ENCODE measurements at regions not wholly inside any gene's neighbourhood (a gene's known extent, or its start where the extent isn't known, plus 50 kb on each side); places are given as distances from the start of the nearest gene placed in this dataset.

GRCh38 chr13:74388626-74389025 is 254.4 kb upstream of the KLF12 start:
- H3K9me3 ChIP-seq (ENCODE audit: control insufficient read depth in 2 of 2, insufficient read depth in 1 of 2, low read depth in 1 of 2, low read length in 1 of 2), result peaks cover 0 to 6% of the 10 kb centered on the region in 2 donors
- no peaks in the 10 kb centered on the region for H3K4me1 ChIP-seq (ENCODE audit: control insufficient read depth in 3 of 3, insufficient read depth in 2 of 3, low read depth in 1 of 3, low read length in 2 of 3)
- H3K27me3 ChIP-seq (ENCODE audit: control insufficient read depth in 3 of 3, insufficient read depth in 3 of 3, low read length in 3 of 3), result no peaks in the 10 kb centered on the region
- WGBS, 3 donors, result 88 to 90% (median 89%) methylated on average over 6 of the region's 6 CpGs
- H3K27ac ChIP-seq (ENCODE audit: low read depth in 1 of 3, low read length in 2 of 3), result no peak overlapping the region
- H3K4me3 ChIP-seq (ENCODE audit: low read depth in 1 of 3, low read length in 3 of 3), result no peak overlapping the region
- DNase-seq (no peak), FAIRE-seq (no peak)
- H3K36me3 ChIP-seq (ENCODE audit: control insufficient read depth in 3 of 3, insufficient read depth in 2 of 3, low read depth in 1 of 3, low read length in 3 of 3), result no peaks in the 10 kb centered on the region

DNA sequence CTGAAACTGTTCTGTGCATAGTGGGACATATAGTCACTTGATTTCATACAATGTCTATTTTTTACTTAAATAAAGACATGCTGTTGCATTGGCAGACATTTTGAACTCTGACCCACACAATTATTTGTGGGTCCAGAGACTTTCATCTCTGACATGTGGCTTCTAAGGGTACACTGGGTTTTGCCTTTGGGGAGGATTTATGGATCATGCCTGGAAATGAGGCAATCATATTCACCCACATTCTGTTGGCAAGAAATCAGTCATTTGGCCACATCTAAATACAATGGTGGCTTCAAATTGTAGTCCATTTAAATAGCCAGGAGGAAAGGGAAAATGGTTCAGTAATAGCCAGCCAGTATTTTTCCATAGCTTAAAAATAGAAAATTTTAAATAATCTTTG is 238.3 kb upstream of the KLF12 start:
- no peaks in the 10 kb centered on the region for H3K27me3 ChIP-seq (ENCODE audit: control insufficient read depth in 3 of 3, insufficient read depth in 3 of 3, low read length in 3 of 3)
- DNase-seq (no peak), FAIRE-seq (no peak)
- no peaks in the 10 kb centered on the region for H3K36me3 ChIP-seq (ENCODE audit: control insufficient read depth in 3 of 3, insufficient read depth in 2 of 3, low read depth in 1 of 3, low read length in 3 of 3)
- no peaks in the 10 kb centered on the region for H3K9me3 ChIP-seq (ENCODE audit: control insufficient read depth in 2 of 2, insufficient read depth in 1 of 2, low read depth in 1 of 2, low read length in 1 of 2)
- H3K4me3 ChIP-seq (ENCODE audit: low read depth in 1 of 3, low read length in 3 of 3), result no peak overlapping the region
- no peak overlapping the region for H3K27ac ChIP-seq (ENCODE audit: low read depth in 1 of 3, low read length in 2 of 3)
- H3K4me1 ChIP-seq (ENCODE audit: control insufficient read depth in 3 of 3, insufficient read depth in 2 of 3, low read depth in 1 of 3, low read length in 2 of 3), result no peaks in the 10 kb centered on the region

DNA sequence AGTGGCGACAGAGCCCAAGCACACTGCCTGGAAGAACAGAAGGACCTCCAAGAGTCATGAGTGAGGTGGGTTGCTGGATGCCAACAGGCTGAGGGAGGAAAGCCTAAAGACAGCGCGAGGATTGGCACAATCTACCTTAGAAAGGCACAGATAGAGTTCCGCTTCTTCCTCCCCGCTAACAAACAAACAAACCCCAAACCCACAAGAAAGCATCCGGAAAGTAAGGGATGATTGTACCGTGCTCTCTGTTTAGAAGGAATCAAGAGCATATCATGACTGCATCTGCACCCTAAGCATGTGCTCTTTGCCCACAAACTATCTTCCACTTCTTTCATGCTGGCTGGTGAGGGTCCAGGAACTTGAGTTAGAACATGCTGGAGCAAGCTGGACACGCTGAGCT is 233.0 kb upstream of the KLF12 start:
- H3K36me3 ChIP-seq (ENCODE audit: control insufficient read depth in 3 of 3, insufficient read depth in 2 of 3, low read depth in 1 of 3, low read length in 3 of 3), result no peaks in the 10 kb centered on the region

GRCh38 chr13:74361274-74361673 is 227.1 kb upstream of the KLF12 start:
- Histone ChIP-seq H3K36me3 (ENCODE audit: control insufficient read depth in 3 of 3, insufficient read depth in 2 of 3, low read depth in 1 of 3, low read length in 3 of 3) (no peaks in the 10 kb centered on the region), H3K9me3 (ENCODE audit: control insufficient read depth in 2 of 2, insufficient read depth in 1 of 2, low read depth in 1 of 2, low read length in 1 of 2) (no peaks in the 10 kb centered on the region), H3K4me1 (ENCODE audit: control insufficient read depth in 3 of 3, insufficient read depth in 2 of 3, low read depth in 1 of 3, low read length in 2 of 3) (no peaks in the 10 kb centered on the region), H3K27ac (ENCODE audit: low read depth in 1 of 3, low read length in 2 of 3) (no peak overlapping the region), H3K4me3 (ENCODE audit: low read depth in 1 of 3, low read length in 3 of 3) (no peak overlapping the region), H3K27me3 (ENCODE audit: control insufficient read depth in 3 of 3, insufficient read depth in 3 of 3, low read length in 3 of 3) (no peaks in the 10 kb centered on the region)
- DNase-seq, result no peak
- FAIRE-seq, result peak; percentile 80
- 88 to 95% (median 93%) methylated on average over 3 of the region's 3 CpGs for WGBS, 3 donors

More for the DNA sequence above, 233.0 kb upstream of the KLF12 start:
- Histone ChIP-seq H3K4me1 (ENCODE audit: control insufficient read depth in 3 of 3, insufficient read depth in 2 of 3, low read depth in 1 of 3, low read length in 2 of 3) (no peaks in the 10 kb centered on the region), H3K4me3 (ENCODE audit: low read depth in 1 of 3, low read length in 3 of 3) (no peak overlapping the region), H3K27me3 (ENCODE audit: control insufficient read depth in 3 of 3, insufficient read depth in 3 of 3, low read length in 3 of 3) (no peaks in the 10 kb centered on the region), H3K9me3 (ENCODE audit: control insufficient read depth in 2 of 2, insufficient read depth in 1 of 2, low read depth in 1 of 2, low read length in 1 of 2) (no peaks in the 10 kb centered on the region), H3K27ac (ENCODE audit: low read depth in 1 of 3, low read length in 2 of 3) (no peak overlapping the region)
- FAIRE-seq, result no peak
- DNase-seq, result no peak
- WGBS, 3 donors, result 87 to 97% (median 93%) methylated on average over 8 of the region's 8 CpGs

GRCh38 chr13:74346960-74347359 is 212.8 kb upstream of the KLF12 start:
- Histone ChIP-seq H3K4me1 (ENCODE audit: control insufficient read depth in 3 of 3, insufficient read depth in 2 of 3, low read depth in 1 of 3, low read length in 2 of 3) (no peaks in the 10 kb centered on the region), H3K36me3 (ENCODE audit: control insufficient read depth in 3 of 3, insufficient read depth in 2 of 3, low read depth in 1 of 3, low read length in 3 of 3) (no peaks in the 10 kb centered on the region), H3K4me3 (ENCODE audit: low read depth in 1 of 3, low read length in 3 of 3) (no peak overlapping the region), H3K27ac (ENCODE audit: low read depth in 1 of 3, low read length in 2 of 3) (no peak overlapping the region), H3K9me3 (ENCODE audit: control insufficient read depth in 2 of 2, insufficient read depth in 1 of 2, low read depth in 1 of 2, low read length in 1 of 2) (no peaks in the 10 kb centered on the region), H3K27me3 (ENCODE audit: control insufficient read depth in 3 of 3, insufficient read depth in 3 of 3, low read length in 3 of 3) (no peaks in the 10 kb centered on the region)
- 65 to 72% (median 68%) methylated on average over 5 of the region's 5 CpGs for WGBS, 3 donors
- DNase-seq (no peak), FAIRE-seq (no peak)

- H3K9me3 ChIP-seq (ENCODE audit: control insufficient read depth in 2 of 2, insufficient read depth in 1 of 2, low read depth in 1 of 2, low read length in 1 of 2), result no peaks in the 10 kb centered on the region
- 62 to 87% (median 69%) methylated on average over 1 of the region's 1 CpG for WGBS, 3 donors
These were observed 204.1 kb upstream of the KLF12 start for GRCh38 chr13:74338341-74338740.

GRCh38 chr13:74336546-74336945 is 202.3 kb upstream of the KLF12 start:
- H3K9me3 ChIP-seq (ENCODE audit: control insufficient read depth in 2 of 2, insufficient read depth in 1 of 2, low read depth in 1 of 2, low read length in 1 of 2), result no peaks in the 10 kb centered on the region
- 47 to 69% (median 50%) methylated on average over 1 of the region's 1 CpG for WGBS, 3 donors
- no peaks in the 10 kb centered on the region for H3K27me3 ChIP-seq (ENCODE audit: control insufficient read depth in 3 of 3, insufficient read depth in 3 of 3, low read length in 3 of 3)
- FAIRE-seq (no peak), DNase-seq (no peak)
- no peak overlapping the region for H3K4me3 ChIP-seq (ENCODE audit: low read depth in 1 of 3, low read length in 3 of 3)
- no peaks in the 10 kb centered on the region for H3K36me3 ChIP-seq (ENCODE audit: control insufficient read depth in 3 of 3, insufficient read depth in 2 of 3, low read depth in 1 of 3, low read length in 3 of 3)
- no peaks in the 10 kb centered on the region for H3K4me1 ChIP-seq (ENCODE audit: control insufficient read depth in 3 of 3, insufficient read depth in 2 of 3, low read depth in 1 of 3, low read length in 2 of 3)
- H3K27ac ChIP-seq (ENCODE audit: low read depth in 1 of 3, low read length in 2 of 3), result no peak overlapping the region

More at GRCh38 chr13:74338341-74338740, 204.1 kb upstream of the KLF12 start:
- DNase-seq (no peak), FAIRE-seq (no peak)
- no peaks in the 10 kb centered on the region for H3K4me1 ChIP-seq (ENCODE audit: control insufficient read depth in 3 of 3, insufficient read depth in 2 of 3, low read depth in 1 of 3, low read length in 2 of 3)
- H3K4me3 ChIP-seq (ENCODE audit: low read depth in 1 of 3, low read length in 3 of 3), result no peak overlapping the region
- no peaks in the 10 kb centered on the region for H3K36me3 ChIP-seq (ENCODE audit: control insufficient read depth in 3 of 3, insufficient read depth in 2 of 3, low read depth in 1 of 3, low read length in 3 of 3)
- H3K27ac ChIP-seq (ENCODE audit: low read depth in 1 of 3, low read length in 2 of 3), result no peak overlapping the region
- no peaks in the 10 kb centered on the region for H3K27me3 ChIP-seq (ENCODE audit: control insufficient read depth in 3 of 3, insufficient read depth in 3 of 3, low read length in 3 of 3)

DNA sequence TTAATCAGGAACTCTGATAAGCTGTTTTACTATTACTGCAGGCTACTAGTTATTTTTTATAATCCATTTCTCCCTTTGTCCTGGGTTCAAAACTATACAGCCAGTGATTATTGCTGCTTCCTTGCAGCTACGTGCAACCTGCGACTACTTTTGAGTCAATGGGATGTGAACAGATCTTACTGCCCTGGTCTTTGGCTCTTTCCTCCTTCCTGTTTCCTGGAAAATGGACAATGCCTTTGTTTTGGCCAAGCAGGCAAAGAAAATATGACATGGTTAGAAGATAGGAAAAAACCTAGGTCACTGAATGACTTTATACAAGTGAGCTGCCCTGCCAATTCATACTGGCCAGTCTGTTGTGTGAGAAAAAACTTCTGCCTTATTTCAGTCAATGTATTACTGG is 201.2 kb upstream of the KLF12 start:
- DNase-seq (no peak), FAIRE-seq (no peak)
- no peak overlapping the region for H3K27ac ChIP-seq (ENCODE audit: low read depth in 1 of 3, low read length in 2 of 3)
- no peak overlapping the region for H3K4me3 ChIP-seq (ENCODE audit: low read depth in 1 of 3, low read length in 3 of 3)
- H3K4me1 ChIP-seq (ENCODE audit: control insufficient read depth in 3 of 3, insufficient read depth in 2 of 3, low read depth in 1 of 3, low read length in 2 of 3), result no peaks in the 10 kb centered on the region
- no peaks in the 10 kb centered on the region for H3K27me3 ChIP-seq (ENCODE audit: control insufficient read depth in 3 of 3, insufficient read depth in 3 of 3, low read length in 3 of 3)
- H3K36me3 ChIP-seq (ENCODE audit: control insufficient read depth in 3 of 3, insufficient read depth in 2 of 3, low read depth in 1 of 3, low read length in 3 of 3), result no peaks in the 10 kb centered on the region
- no peaks in the 10 kb centered on the region for H3K9me3 ChIP-seq (ENCODE audit: control insufficient read depth in 2 of 2, insufficient read depth in 1 of 2, low read depth in 1 of 2, low read length in 1 of 2)
- 88 to 95% (median 92%) methylated on average over 2 of the region's 2 CpGs for WGBS, 3 donors

- FAIRE-seq (no peak), DNase-seq (no peak)
- H3K9me3 ChIP-seq (ENCODE audit: control insufficient read depth in 2 of 2, insufficient read depth in 1 of 2, low read depth in 1 of 2, low read length in 1 of 2), result no peaks in the 10 kb centered on the region
- H3K4me3 ChIP-seq (ENCODE audit: low read depth in 1 of 3, low read length in 3 of 3), result no peak overlapping the region
- no peaks in the 10 kb centered on the region for H3K4me1 ChIP-seq (ENCODE audit: control insufficient read depth in 3 of 3, insufficient read depth in 2 of 3, low read depth in 1 of 3, low read length in 2 of 3)
- H3K27ac ChIP-seq (ENCODE audit: low read depth in 1 of 3, low read length in 2 of 3), result no peak overlapping the region
- 71 to 80% (median 77%) methylated on average over 4 of the region's 4 CpGs for WGBS, 3 donors
- no peaks in the 10 kb centered on the region for H3K36me3 ChIP-seq (ENCODE audit: control insufficient read depth in 3 of 3, insufficient read depth in 2 of 3, low read depth in 1 of 3, low read length in 3 of 3)
- H3K27me3 ChIP-seq (ENCODE audit: control insufficient read depth in 3 of 3, insufficient read depth in 3 of 3, low read length in 3 of 3), result no peaks in the 10 kb centered on the region
These were observed 195.8 kb upstream of the KLF12 start for GRCh38 chr13:74329962-74330361.
